Mesothelial cell of epicardium (in vitro differentiated cells): ENCODE measurements at regions not wholly inside any gene's neighbourhood (a gene's known extent, or its start where the extent isn't known, plus 50 kb on each side); places are given as distances from the start of the nearest gene placed in this dataset.

Experiments
- DNase-seq, 2 experiments: peaks; one replicate each; pipeline ENCODE4 v3.0.0; 2021; ENCODE audit warnings: low spot score in 2 of 2; ENCODE audit not compliant: unreplicated experiment in 2 of 2
- H3K27ac Mint-ChIP-seq: 2 replicates; pipeline ENCODE4 v1.8.0; 2021; ENCODE audit warnings: mixed read lengths
- H3K27me3 Mint-ChIP-seq: 2 replicates; pipeline ENCODE4 v1.8.0; 2021; ENCODE audit warnings: low read depth, mixed read lengths
- H3K36me3 Mint-ChIP-seq: 2 replicates; pipeline ENCODE4 v1.8.0; 2021; ENCODE audit warnings: mixed read lengths
- H3K4me1 Mint-ChIP-seq: 2 replicates; pipeline ENCODE4 v1.8.0; 2021; ENCODE audit warnings: mixed read lengths
- H3K4me3 Mint-ChIP-seq: 2 replicates; pipeline ENCODE4 v1.8.0; 2021; ENCODE audit warnings: mild to moderate bottlenecking, moderate library complexity, mixed read lengths
- H3K9me3 Mint-ChIP-seq: 2 replicates; pipeline ENCODE4 v1.8.0; 2021; ENCODE audit warnings: mixed read lengths
- CTCF ChIP-seq: fragments of 200-600 bp; sonication (generic); IDR thresholded peaks from one replicate; pipeline ENCODE4 v1.5.0; 2021; ENCODE audit warnings: antibody characterized with exemption; ENCODE audit not compliant: unreplicated experiment

- peaks cover 2% of the 10 kb centered on the region for H3K9me3 Mint-ChIP-seq
- no peaks in the 10 kb centered on the region for H3K4me1 Mint-ChIP-seq
- H3K36me3 Mint-ChIP-seq, result no peaks in the 10 kb centered on the region
- no peak for DNase-seq
- H3K4me3 Mint-ChIP-seq, result no peak overlapping the region
- H3K27me3 Mint-ChIP-seq, result no peaks in the 10 kb centered on the region
- TF ChIP-seq CTCF, result no peak
- no peak overlapping the region for H3K27ac Mint-ChIP-seq
Observed at GRCh38 chr10:36094096-36094495, 452.0 kb upstream of the FZD8 start.

DNA sequence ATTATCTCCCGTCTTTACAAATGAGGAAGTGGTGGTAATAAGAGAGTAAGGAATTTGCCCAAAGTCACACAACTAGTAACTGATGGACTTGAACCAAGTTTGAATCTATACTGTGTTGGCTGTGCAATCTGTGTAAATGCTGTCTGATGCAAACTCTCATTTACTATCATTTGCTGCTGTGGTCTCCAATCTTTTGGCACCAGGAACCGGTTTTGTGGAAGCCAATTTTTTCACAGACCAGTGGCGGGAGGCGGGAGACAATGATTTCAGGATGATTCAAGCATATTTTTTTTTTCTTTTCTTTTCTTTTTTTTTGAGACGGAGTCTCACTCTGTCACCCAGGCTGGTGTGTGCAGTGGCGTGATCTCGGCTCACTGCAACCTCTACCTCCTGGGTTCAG lies 450.0 kb upstream of the FZD8 start:
- no peaks in the 10 kb centered on the region for H3K9me3 Mint-ChIP-seq
- DNase-seq, result no peak
- no peaks in the 10 kb centered on the region for H3K36me3 Mint-ChIP-seq
- no peak for TF ChIP-seq CTCF
- no peak overlapping the region for H3K4me3 Mint-ChIP-seq
- H3K27ac Mint-ChIP-seq, result no peak overlapping the region
- no peaks in the 10 kb centered on the region for H3K27me3 Mint-ChIP-seq
- no peaks in the 10 kb centered on the region for H3K4me1 Mint-ChIP-seq

DNA sequence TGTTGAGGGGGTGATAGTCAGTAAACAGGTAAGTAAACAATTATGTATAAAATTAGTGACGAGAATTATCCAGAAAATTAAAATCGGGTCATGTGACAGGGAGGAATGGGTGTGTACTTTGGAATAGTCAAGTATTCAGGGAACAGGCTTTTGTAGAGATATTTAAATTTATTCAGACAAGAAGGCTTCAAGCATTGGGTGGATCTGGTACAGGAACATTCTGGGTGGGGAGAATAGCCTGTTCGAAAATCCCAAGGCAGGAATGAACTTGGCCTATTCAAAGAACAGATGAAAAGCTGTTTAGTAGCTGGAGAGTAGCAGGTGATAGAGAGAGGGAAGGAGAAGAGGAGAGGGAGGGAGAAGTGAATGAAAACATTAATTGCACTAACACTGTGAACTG lies 448.9 kb upstream of the FZD8 start:
- Mint-ChIP-seq H3K4me3 (no peak overlapping the region), H3K27ac (no peak overlapping the region), H3K4me1 (no peaks in the 10 kb centered on the region), H3K27me3 (no peaks in the 10 kb centered on the region), H3K9me3 (no peaks in the 10 kb centered on the region), H3K36me3 (no peaks in the 10 kb centered on the region)
- no peak for TF ChIP-seq CTCF
- no peak for DNase-seq

DNA sequence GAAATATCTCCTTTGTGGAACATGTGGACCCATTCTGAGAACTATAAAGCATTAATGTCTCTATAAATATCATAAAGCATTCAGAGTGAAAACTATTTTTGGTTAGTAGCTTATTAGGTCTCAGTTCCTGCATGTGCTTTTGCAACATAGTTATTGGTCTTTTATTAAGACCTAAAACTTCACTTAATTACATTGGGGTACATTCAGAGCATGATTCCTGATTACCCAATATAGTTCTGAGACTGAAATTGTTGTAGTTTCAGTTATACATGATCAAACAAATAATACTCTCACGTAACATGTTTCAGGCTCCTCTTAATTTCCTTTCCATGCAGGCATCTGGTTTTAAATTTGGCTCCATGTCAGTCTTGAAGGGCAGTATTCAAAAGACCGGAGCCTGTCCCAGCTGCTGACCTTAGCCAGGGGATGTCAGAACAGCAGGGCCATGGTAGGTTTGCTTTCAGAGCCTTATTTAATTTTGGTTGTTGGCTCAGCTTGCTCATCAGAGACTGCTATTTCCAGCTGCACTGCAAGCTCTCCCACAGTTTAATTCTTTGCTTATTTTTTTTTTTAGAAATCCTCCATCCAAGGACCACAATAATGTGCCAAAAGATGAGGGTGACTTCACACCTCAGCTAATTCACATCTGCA lies 447.8 kb upstream of the FZD8 start:
- no peak for TF ChIP-seq CTCF
- H3K9me3 Mint-ChIP-seq, result no peaks in the 10 kb centered on the region
- H3K27ac Mint-ChIP-seq, result no peak overlapping the region
- no peak for DNase-seq
- H3K4me1 Mint-ChIP-seq, result no peaks in the 10 kb centered on the region
- no peaks in the 10 kb centered on the region for H3K36me3 Mint-ChIP-seq
- no peak overlapping the region for H3K4me3 Mint-ChIP-seq
- H3K27me3 Mint-ChIP-seq, result no peaks in the 10 kb centered on the region

GRCh38 chr10:36087006-36088005 lies 445.2 kb upstream of the FZD8 start:
- H3K4me3 Mint-ChIP-seq, result no peak overlapping the region
- H3K9me3 Mint-ChIP-seq, result peaks cover under 1% of the 10 kb centered on the region
- H3K27ac Mint-ChIP-seq, result no peak overlapping the region
- H3K27me3 Mint-ChIP-seq, result no peaks in the 10 kb centered on the region
- no peaks in the 10 kb centered on the region for H3K36me3 Mint-ChIP-seq
- DNase-seq, result no peak
- TF ChIP-seq CTCF, result no peak
- H3K4me1 Mint-ChIP-seq, result no peaks in the 10 kb centered on the region
